B cell (primary cell): ENCODE measurements at regions not wholly inside any gene's neighbourhood (a gene's known extent, or its start where the extent isn't known, plus 50 kb on each side); places are given as distances from the start of the nearest gene placed in this dataset.

ENCODE experiments used
- ATAC-seq: fragments of 200-7000 bp; cut with Tn5 transposase; one replicate; pipeline ENCODE4 v1.10.0; 2021; ENCODE audit warnings: low read depth, mild to moderate bottlenecking, moderate number of reproducible peaks, moderate library complexity
- CTCF ChIA-PET: fragments of 350-600 bp; sonication (Branson Sonifier 250); formaldehyde crosslinking; loops from one replicate; lab custom pipeline; 2021; ENCODE audit warnings: antibody characterized with exemption, inconsistent platforms; lab: Charles Lee
- POLR2A ChIA-PET: fragments of 350-600 bp; sonication (Branson Sonifier 250); formaldehyde crosslinking; loops from one replicate; lab custom pipeline; 2021; ENCODE audit warnings: antibody characterized with exemption; lab: Charles Lee
- DNase-seq: peaks from one replicate; pipeline ENCODE4 v3.0.0; 2013
- H2AFZ ChIP-seq: 2 replicates; pipeline ENCODE4 v1.6.1; 2012; ENCODE audit warnings: mild to moderate bottlenecking, low read depth, low read length; ENCODE audit not compliant: insufficient read depth, poor library complexity, severe bottlenecking
- H3K27ac ChIP-seq, 2 donors: 1 replicate in 1 of 2; 2 replicates in 1 of 2; pipeline ENCODE4 v1.5.1; 2012 to 2013; ENCODE audit warnings: low read length in 2 of 2, mild to moderate bottlenecking in 2 of 2, moderate library complexity in 1 of 2
- H3K27me3 ChIP-seq, 4 experiments: fragments of 200-600 bp in 1 of 4; sonication (generic) in 1 of 4; replicated peaks in 1 of 4; 1 replicate in 2 of 4; 2 replicates in 2 of 4; pipeline versions ENCODE4 v1.6.1 to v1.7.0; 2013 to 2016; ENCODE audit warnings: low read length in 3 of 4, mild to moderate bottlenecking in 2 of 4, mixed read lengths in 1 of 4, moderate library complexity in 1 of 4; ENCODE audit not compliant: insufficient read depth in 4 of 4, control insufficient read depth in 3 of 4; ENCODE audit errors: control extremely low read depth in 1 of 4
- H3K36me3 ChIP-seq, 2 experiments: replicated peaks in 1 of 2; 1 replicate in 1 of 2; 2 replicates in 1 of 2; pipeline versions ENCODE4 v1.6.1 to v1.7.1; 2013; ENCODE audit warnings: low read length in 1 of 2; ENCODE audit not compliant: insufficient read depth in 2 of 2, control insufficient read depth in 1 of 2; ENCODE audit errors: control extremely low read depth in 1 of 2, extremely low read depth in 1 of 2
- H3K4me1 ChIP-seq, 2 donors: fragments of 200-600 bp in 1 of 2; sonication (generic) in 1 of 2; 1 replicate in 1 of 2; 2 replicates in 1 of 2; pipeline versions ENCODE4 v1.5.1 to v1.6.1; 2013 to 2017; ENCODE audit warnings: low read length in 2 of 2; ENCODE audit not compliant: control insufficient read depth in 2 of 2, insufficient read depth in 2 of 2
- H3K4me2 ChIP-seq: replicated peaks from 2 replicates; pipeline ENCODE3; 2012; ENCODE audit warnings: mild to moderate bottlenecking, low read depth, low read length; ENCODE audit not compliant: poor library complexity, severe bottlenecking
- H3K4me3 ChIP-seq, 5 experiments: fragments of 200-600 bp in 1 of 5; sonication (generic) in 1 of 5; 1 replicate in 3 of 5; 2 replicates in 2 of 5; pipeline versions ENCODE4 v1.5.1 to v1.7.0; 2011 to 2016; ENCODE audit warnings: low read length in 4 of 5, mild to moderate bottlenecking in 4 of 5, low read depth in 2 of 5, control low read depth in 1 of 5, moderate library complexity in 1 of 5; ENCODE audit not compliant: insufficient read depth in 1 of 5; ENCODE audit errors: control extremely low read depth in 1 of 5, extremely low read depth in 1 of 5
- H3K79me2 ChIP-seq: fragments of 200-600 bp; sonication (generic); one replicate; pipeline ENCODE4 v1.6.0; 2016; ENCODE audit warnings: low read length; ENCODE audit not compliant: control insufficient read depth, insufficient read depth
- H3K9ac ChIP-seq: fragments of 200-600 bp; sonication (generic); 2 replicates; pipeline ENCODE4 v1.6.1; 2017; ENCODE audit warnings: mild to moderate bottlenecking, low read length, moderate library complexity
- H3K9me3 ChIP-seq, 3 donors: one replicate each; pipeline versions ENCODE4 v1.6.1 to v1.7.1; 2013; ENCODE audit warnings: low read length in 2 of 3; ENCODE audit not compliant: control insufficient read depth in 2 of 3, insufficient read depth in 1 of 3; ENCODE audit errors: control extremely low read depth in 1 of 3
- H4K20me1 ChIP-seq: 2 replicates; pipeline ENCODE4 v1.6.0; 2012; ENCODE audit warnings: mild to moderate bottlenecking, low read length; ENCODE audit not compliant: insufficient read depth, control insufficient read depth, poor library complexity, severe bottlenecking
- H3K27ac Mint-ChIP-seq: one replicate; pipeline ENCODE4 v1.8.0; 2021; ENCODE audit warnings: mixed read lengths
- H3K27me3 Mint-ChIP-seq: one replicate; pipeline ENCODE4 v1.8.0; 2021; ENCODE audit warnings: mixed read lengths
- H3K4me1 Mint-ChIP-seq: one replicate; pipeline ENCODE4 v1.8.0; 2021; ENCODE audit warnings: mixed read lengths
- H3K4me3 Mint-ChIP-seq: one replicate; pipeline ENCODE4 v1.8.0; 2021; ENCODE audit warnings: mixed read lengths
- H3K9me3 Mint-ChIP-seq: one replicate; pipeline ENCODE4 v1.8.0; 2022; ENCODE audit warnings: mixed read lengths; ENCODE audit not compliant: insufficient read depth
- EZH2 ChIP-seq: IDR thresholded peaks from 2 replicates; pipeline ENCODE4 v1.6.1; 2012; ENCODE audit warnings: borderline replicate concordance, low read depth, mild to moderate bottlenecking, moderate library complexity, low read length; ENCODE audit not compliant: insufficient read depth, poor library complexity, severe bottlenecking
- WGBS: methylation state at CpG from one replicate; pipeline ENCODE4 v1.1.5; 2013; ENCODE audit warnings: missing lambda C conversion rate; ENCODE audit not compliant: insufficient coverage; 5-methylcytosine and 5-hydroxymethylcytosine counted together
- intact Hi-C: fragments of 100-400 bp; cut with micrococcal nuclease; formaldehyde crosslinking; loops from one replicate; pipeline ENCODE4 v1.10.0; 2022
- TF ChIP-seq, protein P1 (sequence below): fragments of 200-600 bp; IDR thresholded peaks from one replicate; pipeline ENCODE4 v1.8.0; 2022; ENCODE audit warnings: antibody characterized with exemption, mild to moderate bottlenecking

GRCh38 chr7:124635416-124635815 is 130.2 kb downstream of the GPR37 start:
- intact Hi-C loops, result no loop called here
- H4K20me1 ChIP-seq, result no peaks in the 10 kb centered on the region
- Mint-ChIP-seq H3K27ac (no peak overlapping the region), H3K27me3 (no peaks in the 10 kb centered on the region), H3K4me1 (no peaks in the 10 kb centered on the region), H3K4me3 (no peak overlapping the region), H3K9me3 (peaks cover 3% of the 10 kb centered on the region)
- no peaks in the 10 kb centered on the region for H3K36me3 ChIP-seq
- H3K9ac ChIP-seq, result no peak overlapping the region
- H3K4me1 ChIP-seq, result no peaks in the 10 kb centered on the region
- ATAC-seq (no peak), DNase-seq (no peak)
- no CpG with 5 or more reads among the region's 1 CpG for WGBS
- POLR2A ChIA-PET, result no interaction called here
- no peak overlapping the region for H2AFZ ChIP-seq
- peaks cover 0 to 3% (median 0%) of the 10 kb centered on the region in 3 donors for H3K9me3 ChIP-seq
- no peak overlapping the region for H3K27ac ChIP-seq
- no peaks in the 10 kb centered on the region for H3K27me3 ChIP-seq
- no peak overlapping the region for H3K4me3 ChIP-seq
- TF ChIP-seq, protein P1, sequence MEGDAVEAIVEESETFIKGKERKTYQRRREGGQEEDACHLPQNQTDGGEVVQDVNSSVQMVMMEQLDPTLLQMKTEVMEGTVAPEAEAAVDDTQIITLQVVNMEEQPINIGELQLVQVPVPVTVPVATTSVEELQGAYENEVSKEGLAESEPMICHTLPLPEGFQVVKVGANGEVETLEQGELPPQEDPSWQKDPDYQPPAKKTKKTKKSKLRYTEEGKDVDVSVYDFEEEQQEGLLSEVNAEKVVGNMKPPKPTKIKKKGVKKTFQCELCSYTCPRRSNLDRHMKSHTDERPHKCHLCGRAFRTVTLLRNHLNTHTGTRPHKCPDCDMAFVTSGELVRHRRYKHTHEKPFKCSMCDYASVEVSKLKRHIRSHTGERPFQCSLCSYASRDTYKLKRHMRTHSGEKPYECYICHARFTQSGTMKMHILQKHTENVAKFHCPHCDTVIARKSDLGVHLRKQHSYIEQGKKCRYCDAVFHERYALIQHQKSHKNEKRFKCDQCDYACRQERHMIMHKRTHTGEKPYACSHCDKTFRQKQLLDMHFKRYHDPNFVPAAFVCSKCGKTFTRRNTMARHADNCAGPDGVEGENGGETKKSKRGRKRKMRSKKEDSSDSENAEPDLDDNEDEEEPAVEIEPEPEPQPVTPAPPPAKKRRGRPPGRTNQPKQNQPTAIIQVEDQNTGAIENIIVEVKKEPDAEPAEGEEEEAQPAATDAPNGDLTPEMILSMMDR, result no peak
- no peak for TF ChIP-seq EZH2
- H3K79me2 ChIP-seq, result no peaks in the 10 kb centered on the region
- H3K4me2 ChIP-seq, result no peak overlapping the region
- CTCF ChIA-PET, result no interaction called here

GRCh38 chr7:124633740-124634139 is 131.9 kb downstream of the GPR37 start:
- ChIA-PET POLR2A (no interaction called here), CTCF (no interaction called here)
- intact Hi-C loops, result no loop called here
- Histone ChIP-seq H2AFZ (no peak overlapping the region), H3K79me2 (no peaks in the 10 kb centered on the region), H3K4me3 (no peak overlapping the region), H3K9me3 (peaks cover 0 to 3% (median 0%) of the 10 kb centered on the region in 3 donors), H3K27me3 (no peaks in the 10 kb centered on the region), H3K4me2 (no peak overlapping the region), H3K4me1 (no peaks in the 10 kb centered on the region), H3K9ac (no peak overlapping the region), H3K36me3 (no peaks in the 10 kb centered on the region), H3K27ac (no peak overlapping the region), H4K20me1 (no peaks in the 10 kb centered on the region)
- H3K4me1 Mint-ChIP-seq, result no peaks in the 10 kb centered on the region
- H3K9me3 Mint-ChIP-seq, result peaks cover 3% of the 10 kb centered on the region
- no peak overlapping the region for H3K27ac Mint-ChIP-seq
- 88% methylated on average over 5 of the region's 6 CpGs for WGBS
- H3K4me3 Mint-ChIP-seq, result no peak overlapping the region
- H3K27me3 Mint-ChIP-seq, result no peaks in the 10 kb centered on the region
- no peak for TF ChIP-seq EZH2
- TF ChIP-seq, protein P1, result no peak
- DNase-seq (no peak), ATAC-seq (no peak)
